ENCODE measurements at regions not wholly inside any gene's neighbourhood (a gene's known extent, or its start where the extent isn't known, plus 50 kb on each side); places are given as distances from the start of the nearest gene placed in this dataset.
"Not testable (repeated sequence)": the region's sequence is repeated elsewhere in the genome, so short reads cannot be mapped to it uniquely, and the experiment has no call there.

DNA sequence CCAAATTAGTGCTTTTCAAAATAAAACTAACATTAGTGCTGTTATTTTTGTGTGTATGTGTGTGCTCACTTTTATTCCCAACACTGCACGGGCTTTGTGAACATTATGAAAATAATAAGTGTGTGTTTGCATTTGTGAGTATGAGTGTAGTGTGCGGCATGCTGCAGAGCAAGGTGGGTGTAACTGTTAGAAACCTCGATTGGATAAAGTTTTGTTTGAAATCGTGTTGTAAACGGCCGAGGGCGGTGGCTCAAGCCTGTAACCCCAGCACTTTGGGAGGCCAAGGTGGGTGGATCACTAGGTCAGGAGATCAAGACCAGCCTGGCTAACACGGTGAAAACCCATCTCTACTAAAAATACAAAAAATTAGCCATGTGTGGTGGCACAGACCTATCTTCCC, 352.0 kb downstream of the MDFIC start:
- H3K4me3 ChIP-seq (ENCODE audit: low read depth, low read length); H3K9ac ChIP-seq (ENCODE audit: low read depth, low read length); H3K36me3 ChIP-seq (ENCODE audit: control insufficient read depth, insufficient read depth, low read length); H3K27me3 ChIP-seq (ENCODE audit: control insufficient read depth, insufficient read depth, low read length); H3K4me1 ChIP-seq (ENCODE audit: control insufficient read depth, insufficient read depth, low read length); H3K9me3 ChIP-seq (ENCODE audit: control insufficient read depth, insufficient read depth, low read length): not testable (repeated sequence)

DNA sequence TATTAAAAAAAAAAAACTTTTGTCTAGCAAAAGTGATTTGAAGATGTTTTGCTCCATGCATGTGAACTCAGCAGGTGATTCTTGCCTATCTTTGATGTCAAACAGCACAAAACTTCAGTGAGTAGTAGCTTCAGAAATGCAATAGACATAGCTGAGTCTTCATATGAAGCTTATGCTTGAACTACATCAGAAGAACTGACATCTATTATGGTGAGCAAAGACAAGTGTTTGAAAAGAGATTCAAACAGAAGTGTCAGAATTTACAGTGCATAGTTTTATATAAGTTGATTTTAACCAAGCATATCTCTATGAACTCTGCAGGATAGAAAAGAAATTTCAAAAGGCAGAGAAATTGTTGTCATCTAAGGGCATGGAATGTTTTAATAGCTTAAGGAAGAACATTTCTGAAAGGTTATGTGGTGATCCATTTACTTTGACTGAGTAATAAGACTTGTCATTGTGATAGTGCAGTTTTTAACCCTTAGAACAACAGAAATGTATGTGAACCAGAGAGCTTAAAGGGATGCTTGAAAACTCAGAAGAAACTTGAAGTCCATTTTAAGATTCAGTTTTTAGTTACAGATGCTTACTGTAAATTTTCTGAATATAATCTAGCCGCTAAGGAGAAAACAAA, 351.4 kb downstream of the MDFIC start:
- H3K4me3 ChIP-seq (ENCODE audit: low read depth, low read length): no peak overlapping the region
- no peaks in the 10 kb centered on the region for H3K36me3 ChIP-seq (ENCODE audit: control insufficient read depth, insufficient read depth, low read length)
- no peaks in the 10 kb centered on the region for H3K27me3 ChIP-seq (ENCODE audit: control insufficient read depth, insufficient read depth, low read length)
- H3K4me1 ChIP-seq (ENCODE audit: control insufficient read depth, insufficient read depth, low read length): no peaks in the 10 kb centered on the region
- no peaks in the 10 kb centered on the region for H3K9me3 ChIP-seq (ENCODE audit: control insufficient read depth, insufficient read depth, low read length)
- no peak overlapping the region for H3K9ac ChIP-seq (ENCODE audit: low read depth, low read length)

DNA sequence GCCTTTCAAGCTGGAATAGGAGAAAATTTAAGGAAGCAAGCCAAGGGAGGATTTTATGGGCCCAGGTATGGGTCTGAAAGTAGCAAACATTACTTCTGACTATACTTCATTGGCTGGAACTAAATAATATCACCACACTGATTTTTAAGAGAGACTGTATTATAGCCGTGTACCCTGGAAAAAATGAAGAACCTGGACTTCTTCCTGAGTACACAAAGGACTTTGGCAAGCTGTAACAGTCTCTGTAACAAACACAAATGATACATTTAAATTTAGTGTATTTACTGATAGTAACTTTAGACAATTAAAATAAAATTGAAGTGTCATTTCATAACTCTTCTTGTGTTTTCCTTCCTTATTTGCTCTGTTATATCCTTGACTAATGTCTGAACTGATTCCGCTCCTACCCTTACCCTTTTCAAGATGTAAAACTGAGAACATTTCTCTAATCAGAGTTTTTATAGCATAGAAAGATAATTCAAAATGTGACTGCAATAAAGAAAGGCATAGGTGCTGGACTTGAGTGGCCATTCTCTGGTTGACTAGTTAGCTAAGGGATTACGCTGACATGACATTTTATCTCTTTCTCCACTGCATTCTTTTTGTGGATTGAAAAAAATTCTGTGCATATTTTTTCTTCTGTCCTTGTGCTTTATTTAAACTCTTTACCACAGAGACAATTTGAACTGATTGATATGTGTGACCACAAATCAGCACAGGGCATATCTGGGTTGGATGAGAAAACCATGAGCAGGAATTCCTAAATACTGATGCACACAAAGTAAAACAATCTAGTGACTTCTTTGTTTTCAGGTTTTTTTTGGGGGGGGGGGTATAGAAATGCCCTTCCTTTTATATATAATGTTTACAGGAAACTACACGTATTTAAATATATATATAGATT, 349.7 kb downstream of the MDFIC start:
- Histone ChIP-seq H3K4me3 (ENCODE audit: low read depth, low read length) (no peak overlapping the region), H3K9me3 (ENCODE audit: control insufficient read depth, insufficient read depth, low read length) (no peaks in the 10 kb centered on the region), H3K4me1 (ENCODE audit: control insufficient read depth, insufficient read depth, low read length) (no peaks in the 10 kb centered on the region), H3K27me3 (ENCODE audit: control insufficient read depth, insufficient read depth, low read length) (no peaks in the 10 kb centered on the region), H3K9ac (ENCODE audit: low read depth, low read length) (no peak overlapping the region), H3K36me3 (ENCODE audit: control insufficient read depth, insufficient read depth, low read length) (no peaks in the 10 kb centered on the region)

DNA sequence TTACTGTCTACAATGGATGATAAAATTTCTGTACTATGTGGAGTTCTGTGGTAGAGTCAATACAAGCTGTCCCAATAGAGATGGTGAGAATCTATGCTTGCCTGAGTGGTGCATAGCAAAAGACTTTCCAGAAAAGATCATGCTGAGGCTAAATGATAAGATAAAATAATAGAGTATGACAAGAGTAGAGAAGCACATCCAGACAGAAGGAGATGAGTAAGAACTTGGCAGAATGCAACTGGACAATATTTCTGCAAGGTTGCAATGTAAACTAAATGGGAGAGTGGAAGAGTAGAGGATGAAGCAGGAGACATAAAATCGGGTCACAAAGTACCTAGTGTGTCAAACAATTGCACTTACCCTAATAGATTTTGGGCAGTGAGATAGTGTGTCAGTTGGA, 347.6 kb downstream of the MDFIC start:
- H3K27me3 ChIP-seq (ENCODE audit: control insufficient read depth, insufficient read depth, low read length): no peaks in the 10 kb centered on the region
- H3K4me3 ChIP-seq (ENCODE audit: low read depth, low read length): no peak overlapping the region
- H3K9me3 ChIP-seq (ENCODE audit: control insufficient read depth, insufficient read depth, low read length): no peaks in the 10 kb centered on the region
- H3K4me1 ChIP-seq (ENCODE audit: control insufficient read depth, insufficient read depth, low read length): no peaks in the 10 kb centered on the region
- H3K36me3 ChIP-seq (ENCODE audit: control insufficient read depth, insufficient read depth, low read length): no peaks in the 10 kb centered on the region
- H3K9ac ChIP-seq (ENCODE audit: low read depth, low read length): no peak overlapping the region

DNA sequence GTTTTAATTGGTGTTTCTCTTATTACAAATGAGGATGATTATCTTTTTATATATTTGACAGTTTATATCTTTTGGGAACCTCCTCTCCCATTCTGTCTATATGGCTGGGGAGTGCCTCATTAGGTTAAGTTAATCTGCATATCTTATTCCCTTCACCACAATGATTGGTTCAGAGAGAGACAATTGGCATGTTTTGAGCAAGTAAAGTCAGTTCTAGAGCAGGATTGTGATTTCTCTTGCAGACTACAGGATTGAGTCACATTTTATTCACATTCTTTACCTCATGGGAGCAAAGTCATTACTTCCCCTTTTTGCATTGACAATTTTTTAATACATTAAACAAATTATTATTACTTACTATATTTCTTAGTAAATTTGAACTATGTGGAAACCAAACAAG, 345.6 kb downstream of the MDFIC start:
- Histone ChIP-seq H3K36me3 (ENCODE audit: control insufficient read depth, insufficient read depth, low read length) (no peaks in the 10 kb centered on the region), H3K4me1 (ENCODE audit: control insufficient read depth, insufficient read depth, low read length) (no peaks in the 10 kb centered on the region), H3K9ac (ENCODE audit: low read depth, low read length) (no peak overlapping the region), H3K9me3 (ENCODE audit: control insufficient read depth, insufficient read depth, low read length) (no peaks in the 10 kb centered on the region), H3K27me3 (ENCODE audit: control insufficient read depth, insufficient read depth, low read length) (no peaks in the 10 kb centered on the region), H3K4me3 (ENCODE audit: low read depth, low read length) (no peak overlapping the region)

DNA sequence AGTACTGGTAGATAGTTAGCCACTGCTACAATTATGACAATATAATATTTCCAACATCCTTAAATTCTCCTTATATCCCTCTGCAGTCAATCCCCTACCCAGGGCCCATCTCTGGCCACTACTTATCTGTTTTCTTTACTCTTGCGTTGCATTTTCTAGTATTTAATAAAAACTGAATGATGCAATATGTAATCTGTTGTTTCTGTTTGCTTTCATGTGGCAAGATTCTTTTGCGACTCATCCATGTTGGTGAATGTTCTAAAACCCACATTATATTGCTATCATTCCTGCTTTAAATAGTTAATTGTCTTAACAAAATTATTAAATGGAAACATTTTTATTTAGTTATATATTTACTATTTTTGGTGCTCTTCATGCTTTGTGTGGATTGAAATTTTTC, 338.5 kb downstream of the MDFIC start:
- Histone ChIP-seq H3K4me3 (ENCODE audit: low read depth, low read length) (no peak overlapping the region), H3K4me1 (ENCODE audit: control insufficient read depth, insufficient read depth, low read length) (no peaks in the 10 kb centered on the region)

DNA sequence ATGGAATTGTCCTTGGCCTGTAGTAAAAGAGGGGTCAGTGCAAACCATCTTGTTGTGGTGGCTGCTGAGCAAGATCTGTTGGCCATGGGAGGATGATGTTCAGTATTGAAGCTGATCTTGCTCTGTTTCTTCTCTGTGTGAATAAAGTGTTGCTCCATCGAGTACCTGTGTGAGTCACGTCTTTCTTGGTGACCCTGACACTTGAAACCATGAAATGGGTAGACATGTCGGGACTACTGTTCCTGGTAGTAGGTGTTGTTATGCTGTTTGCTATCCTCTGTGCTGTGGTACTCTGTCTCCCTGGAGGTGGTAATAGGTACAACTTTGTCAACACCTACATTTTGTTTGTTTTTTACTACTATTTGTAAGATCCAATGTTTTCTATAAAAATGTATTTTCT, 330.6 kb downstream of the MDFIC start:
- H3K4me3 ChIP-seq (ENCODE audit: low read depth, low read length): no peak overlapping the region
- no peaks in the 10 kb centered on the region for H3K27me3 ChIP-seq (ENCODE audit: control insufficient read depth, insufficient read depth, low read length)
- no peaks in the 10 kb centered on the region for H3K9me3 ChIP-seq (ENCODE audit: control insufficient read depth, insufficient read depth, low read length)
- no peaks in the 10 kb centered on the region for H3K36me3 ChIP-seq (ENCODE audit: control insufficient read depth, insufficient read depth, low read length)
- H3K9ac ChIP-seq (ENCODE audit: low read depth, low read length): no peak overlapping the region
- H3K4me1 ChIP-seq (ENCODE audit: control insufficient read depth, insufficient read depth, low read length): no peaks in the 10 kb centered on the region

More for the DNA sequence above, 338.5 kb downstream of the MDFIC start:
- no peak overlapping the region for H3K9ac ChIP-seq (ENCODE audit: low read depth, low read length)
- no peaks in the 10 kb centered on the region for H3K9me3 ChIP-seq (ENCODE audit: control insufficient read depth, insufficient read depth, low read length)
- no peaks in the 10 kb centered on the region for H3K27me3 ChIP-seq (ENCODE audit: control insufficient read depth, insufficient read depth, low read length)
- no peaks in the 10 kb centered on the region for H3K36me3 ChIP-seq (ENCODE audit: control insufficient read depth, insufficient read depth, low read length)

DNA sequence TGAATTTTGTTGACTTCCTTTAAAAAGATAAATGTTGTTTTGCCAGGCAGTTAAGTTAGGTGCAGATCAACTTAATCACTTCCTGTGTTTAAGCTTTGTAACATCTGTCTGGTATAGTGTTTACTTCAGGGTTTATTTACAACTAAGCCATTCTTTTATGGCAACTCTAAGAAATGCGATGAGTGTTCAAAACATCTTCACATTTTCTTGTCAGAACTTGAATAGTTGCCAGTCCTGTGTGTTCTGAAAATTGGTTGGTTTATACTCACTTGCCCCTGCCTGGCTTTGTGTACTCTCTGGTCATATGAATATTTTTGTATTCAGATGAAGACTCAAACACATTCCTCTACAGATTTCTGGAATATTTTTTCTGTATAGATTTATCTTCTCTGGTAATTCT, 327.2 kb downstream of the MDFIC start:
- Histone ChIP-seq H3K9me3 (ENCODE audit: control insufficient read depth, insufficient read depth, low read length) (no peaks in the 10 kb centered on the region), H3K4me1 (ENCODE audit: control insufficient read depth, insufficient read depth, low read length) (no peaks in the 10 kb centered on the region), H3K36me3 (ENCODE audit: control insufficient read depth, insufficient read depth, low read length) (no peaks in the 10 kb centered on the region), H3K27me3 (ENCODE audit: control insufficient read depth, insufficient read depth, low read length) (no peaks in the 10 kb centered on the region), H3K9ac (ENCODE audit: low read depth, low read length) (no peak overlapping the region), H3K4me3 (ENCODE audit: low read depth, low read length) (no peak overlapping the region)

DNA sequence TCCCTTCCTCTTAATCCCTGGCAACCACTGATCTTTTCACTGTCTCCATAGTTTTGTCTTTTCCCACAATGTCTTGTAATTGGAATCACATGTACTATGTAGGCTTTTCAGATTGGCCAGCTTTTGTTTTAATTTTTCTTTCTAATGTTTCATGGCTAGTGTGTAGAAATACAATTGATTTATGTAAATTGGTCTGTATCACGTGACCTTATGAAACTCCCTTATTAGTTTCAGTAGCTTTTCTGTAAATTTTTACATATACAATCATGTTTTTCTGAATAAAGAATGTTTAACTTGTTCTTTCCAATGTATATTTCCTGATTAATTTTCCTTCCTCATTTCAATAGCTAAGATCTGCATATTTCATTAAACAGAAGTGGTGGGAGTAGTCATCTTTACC, 319.3 kb downstream of the MDFIC start:
- H3K4me3 ChIP-seq (ENCODE audit: low read depth, low read length): no peak overlapping the region
- no peak overlapping the region for H3K9ac ChIP-seq (ENCODE audit: low read depth, low read length)
- H3K36me3 ChIP-seq (ENCODE audit: control insufficient read depth, insufficient read depth, low read length): no peaks in the 10 kb centered on the region
- no peaks in the 10 kb centered on the region for H3K4me1 ChIP-seq (ENCODE audit: control insufficient read depth, insufficient read depth, low read length)
- no peaks in the 10 kb centered on the region for H3K9me3 ChIP-seq (ENCODE audit: control insufficient read depth, insufficient read depth, low read length)
- no peaks in the 10 kb centered on the region for H3K27me3 ChIP-seq (ENCODE audit: control insufficient read depth, insufficient read depth, low read length)

DNA sequence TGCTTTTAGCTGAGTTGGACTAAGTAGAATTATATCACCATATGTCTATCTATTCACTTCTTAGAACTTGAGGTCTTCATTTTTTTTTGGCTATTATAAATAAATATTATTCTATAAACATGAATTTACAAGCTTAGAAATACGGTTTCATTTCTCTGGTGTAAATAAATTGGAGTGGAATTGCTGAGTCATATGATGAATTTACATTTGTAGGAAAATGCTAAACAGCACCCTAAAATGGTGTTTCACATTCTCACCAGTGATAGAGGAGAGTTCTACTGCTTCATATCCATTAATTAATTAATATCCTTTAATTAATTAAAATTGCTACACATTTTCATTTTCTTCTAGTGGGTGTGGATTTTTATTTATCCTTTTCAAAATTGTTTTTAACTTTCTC, 318.3 kb downstream of the MDFIC start:
- Histone ChIP-seq H3K9ac (ENCODE audit: low read depth, low read length) (no peak overlapping the region), H3K9me3 (ENCODE audit: control insufficient read depth, insufficient read depth, low read length) (no peaks in the 10 kb centered on the region), H3K36me3 (ENCODE audit: control insufficient read depth, insufficient read depth, low read length) (no peaks in the 10 kb centered on the region), H3K4me1 (ENCODE audit: control insufficient read depth, insufficient read depth, low read length) (no peaks in the 10 kb centered on the region), H3K4me3 (ENCODE audit: low read depth, low read length) (no peak overlapping the region), H3K27me3 (ENCODE audit: control insufficient read depth, insufficient read depth, low read length) (no peaks in the 10 kb centered on the region)

DNA sequence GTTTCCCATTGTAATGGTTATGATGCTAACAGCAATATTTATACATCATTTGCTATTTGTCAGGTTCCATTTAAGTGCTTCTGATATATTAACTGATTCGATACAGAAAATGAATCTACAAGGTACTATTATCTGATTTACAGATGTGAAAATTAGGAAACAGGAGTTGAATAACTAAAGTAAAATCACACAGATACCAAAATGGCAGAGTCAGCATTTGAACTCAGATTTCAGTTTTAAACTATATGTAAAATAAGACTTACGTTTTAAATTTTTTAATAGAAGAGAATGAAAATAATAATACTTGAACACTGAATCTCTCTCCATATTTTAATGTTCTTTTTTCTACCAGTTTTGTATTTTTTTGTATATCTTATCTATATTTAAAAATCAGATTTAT, 313.2 kb downstream of the MDFIC start:
- Histone ChIP-seq H3K9ac (ENCODE audit: low read depth, low read length) (no peak overlapping the region), H3K9me3 (ENCODE audit: control insufficient read depth, insufficient read depth, low read length) (no peaks in the 10 kb centered on the region), H3K4me3 (ENCODE audit: low read depth, low read length) (no peak overlapping the region), H3K27me3 (ENCODE audit: control insufficient read depth, insufficient read depth, low read length) (peaks cover 28% of the 10 kb centered on the region), H3K36me3 (ENCODE audit: control insufficient read depth, insufficient read depth, low read length) (no peaks in the 10 kb centered on the region), H3K4me1 (ENCODE audit: control insufficient read depth, insufficient read depth, low read length) (no peaks in the 10 kb centered on the region)

DNA sequence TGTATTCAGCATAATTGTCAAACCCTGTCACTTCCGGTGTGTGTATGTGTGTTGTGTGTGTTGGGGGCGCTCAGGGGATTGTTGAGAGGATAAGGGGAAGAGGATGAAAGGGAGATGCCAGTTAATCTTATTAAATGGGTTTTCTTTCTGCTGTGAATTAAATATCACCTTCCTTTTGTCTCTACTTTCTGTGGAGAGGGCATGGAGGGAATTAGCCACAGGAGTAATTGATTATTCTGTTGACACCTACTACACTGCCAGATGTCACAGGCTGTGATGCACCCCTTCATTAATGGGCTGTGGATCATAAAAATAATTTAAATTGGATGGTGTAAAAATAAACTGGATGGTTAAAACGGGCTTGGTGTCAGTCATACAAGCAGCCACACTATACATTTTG, 311.9 kb downstream of the MDFIC start:
- Histone ChIP-seq H3K4me3 (ENCODE audit: low read depth, low read length) (no peak overlapping the region), H3K27me3 (ENCODE audit: control insufficient read depth, insufficient read depth, low read length) (peaks cover 41% of the 10 kb centered on the region), H3K9me3 (ENCODE audit: control insufficient read depth, insufficient read depth, low read length) (no peaks in the 10 kb centered on the region), H3K9ac (ENCODE audit: low read depth, low read length) (no peak overlapping the region), H3K36me3 (ENCODE audit: control insufficient read depth, insufficient read depth, low read length) (no peaks in the 10 kb centered on the region), H3K4me1 (ENCODE audit: control insufficient read depth, insufficient read depth, low read length) (no peaks in the 10 kb centered on the region)

Data from iPS-15b (cell line).